ENCODE measurements at regions not wholly inside any gene's neighbourhood (a gene's known extent, or its start where the extent isn't known, plus 50 kb on each side); places are given as distances from the start of the nearest gene placed in this dataset.

DNA sequence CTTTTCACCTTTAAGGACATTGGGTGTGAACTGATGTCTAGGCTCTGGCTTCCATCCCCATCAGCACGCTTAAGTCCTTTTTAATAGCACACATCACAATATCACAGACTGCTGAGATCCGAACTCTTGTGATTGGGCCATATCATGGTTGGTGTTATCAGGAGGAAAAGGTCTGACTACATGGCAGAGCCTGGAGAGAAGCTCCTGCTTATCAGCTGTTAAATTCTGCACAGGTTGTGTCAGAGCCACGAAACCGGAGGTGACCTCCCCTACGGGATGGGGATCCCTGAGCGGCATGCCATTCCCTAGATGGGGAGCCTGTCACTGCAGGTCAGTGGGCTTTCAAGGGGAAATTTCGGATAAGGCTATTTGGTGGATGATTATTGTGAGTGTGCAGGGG lies 182.4 kb downstream of the INHBA start:
- DNase-seq, result no peak

- no peak for DNase-seq
These were observed 185.1 kb downstream of the INHBA start for GRCh38 chr7:41517771-41518170.

GRCh38 chr7:41508755-41509154 lies 194.1 kb downstream of the INHBA start:
- no peak for DNase-seq

GRCh38 chr7:41507686-41508268 lies 195.1 kb downstream of the INHBA start:
- no peak for DNase-seq

GRCh38 chr7:41504214-41504980 lies 198.5 kb downstream of the INHBA start:
- DNase-seq, result no peak

- DNase-seq, result no peak
These were observed 199.5 kb downstream of the INHBA start for GRCh38 chr7:41503438-41503837.

- no peak for DNase-seq
These were observed 201.4 kb downstream of the INHBA start for GRCh38 chr7:41501466-41501865.

DNA sequence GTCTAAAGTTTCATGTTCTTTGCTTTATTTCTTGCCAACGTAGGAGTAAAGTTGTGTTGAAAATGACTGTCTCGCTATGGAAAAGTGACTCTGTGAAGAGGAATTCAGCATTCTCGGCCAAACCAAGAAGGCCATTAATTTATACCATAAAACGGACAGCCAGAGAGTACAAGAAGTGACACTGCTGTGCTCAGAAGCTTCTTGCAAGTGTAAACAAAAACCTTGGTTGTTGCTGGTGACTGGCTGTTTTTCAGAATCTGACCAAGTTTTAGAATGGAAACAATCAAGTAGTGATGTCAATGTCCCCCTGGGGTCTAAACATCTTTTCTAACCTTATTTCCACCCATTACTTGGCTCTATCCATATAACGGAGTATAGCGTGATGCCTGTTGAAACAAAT lies 201.9 kb downstream of the INHBA start:
- no peak for DNase-seq

DNA sequence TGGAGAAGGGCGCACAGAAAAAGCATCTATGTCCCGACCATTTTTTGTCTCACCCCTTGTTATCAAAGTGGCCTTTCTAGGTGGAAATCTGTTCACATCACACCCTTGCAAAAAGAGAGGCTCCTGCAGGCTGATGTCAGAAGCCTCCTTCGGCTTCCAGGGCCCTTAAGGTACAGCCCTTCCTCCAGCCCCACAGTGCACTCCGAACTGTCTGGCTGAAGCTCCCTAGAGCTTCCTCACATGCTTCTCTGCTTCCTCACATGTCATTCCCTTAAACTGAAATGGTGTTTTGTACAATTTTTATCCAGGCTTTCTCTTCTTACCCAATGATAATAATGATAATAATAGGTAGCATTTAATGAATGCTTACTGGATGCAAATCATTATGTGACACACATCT lies 210.3 kb downstream of the INHBA start:
- no peak for DNase-seq

- DNase-seq, result no peak
These were observed 210.9 kb downstream of the INHBA start for GRCh38 chr7:41491883-41492471.

DNA sequence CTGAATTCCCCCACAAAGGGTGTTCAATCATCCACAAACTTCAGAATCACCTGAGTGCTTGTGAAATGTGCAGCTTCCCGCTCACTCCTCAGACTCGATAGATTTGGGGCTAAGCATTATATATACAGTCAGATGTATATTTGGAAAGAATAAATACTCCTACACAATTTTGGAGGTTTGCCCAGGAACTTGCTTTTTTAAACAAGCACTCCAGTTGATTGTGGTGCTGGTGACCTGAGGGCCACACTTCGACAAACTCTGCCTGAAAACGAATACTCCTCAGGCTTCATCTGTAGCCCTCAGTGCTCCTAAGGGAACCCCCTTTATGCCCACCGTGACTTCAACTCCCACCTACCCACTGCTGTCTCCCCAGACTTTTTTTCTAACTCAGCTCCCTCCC lies 211.6 kb downstream of the INHBA start:
- no peak for DNase-seq

GRCh38 chr7:41489885-41490284 lies 213.0 kb downstream of the INHBA start:
- DNase-seq, result no peak

DNA sequence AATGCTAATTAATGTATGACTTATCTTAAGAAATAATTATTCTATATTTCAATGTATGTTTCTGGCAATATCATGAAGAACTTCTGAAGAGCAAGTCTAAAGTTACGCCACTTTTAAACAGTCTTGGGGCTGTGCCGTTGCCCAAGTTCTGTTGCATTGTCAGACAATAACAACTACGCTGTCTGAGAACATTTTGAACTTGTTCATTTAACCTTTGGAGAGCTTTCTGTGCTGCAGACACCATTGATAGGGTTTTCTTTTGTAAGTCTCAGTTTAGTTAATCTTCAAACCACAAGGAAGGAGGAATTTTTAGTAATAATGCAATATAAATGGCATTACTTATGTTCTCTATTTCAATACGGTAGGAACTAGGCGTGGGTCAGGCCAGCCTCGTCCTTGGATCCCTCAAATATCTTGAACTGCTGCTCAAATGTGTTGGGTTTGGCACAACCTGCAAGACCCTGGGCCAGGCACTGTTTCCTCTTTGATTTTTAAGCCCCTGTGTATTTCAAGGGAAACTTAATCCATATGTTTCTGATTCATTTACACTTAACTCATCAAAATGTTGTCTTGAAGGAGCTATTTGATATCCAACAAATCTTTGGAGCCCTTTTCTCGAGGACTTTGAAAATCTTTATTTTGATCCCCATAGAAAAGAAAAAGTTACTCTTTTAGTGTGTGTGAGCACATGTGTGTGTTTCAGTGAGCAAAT lies 215.5 kb downstream of the INHBA start:
- DNase-seq, result no peak

DNA sequence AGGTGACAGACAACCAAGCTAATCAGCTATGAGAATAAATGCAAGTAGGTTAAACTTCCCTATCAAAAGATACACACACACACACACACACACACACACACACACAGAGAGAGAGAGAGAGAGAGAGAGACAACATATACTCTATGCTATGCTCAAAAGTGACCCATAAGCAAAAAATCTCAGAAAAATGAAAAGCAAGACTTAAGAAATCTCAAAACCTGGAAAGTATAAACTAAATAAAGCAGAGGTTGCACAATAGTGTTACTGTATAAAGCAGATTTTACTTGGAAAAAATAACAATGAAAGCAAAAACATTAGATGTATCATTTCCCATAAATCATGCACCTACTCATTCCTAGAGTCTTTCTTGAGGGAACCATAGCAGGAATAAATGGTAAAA lies 221.5 kb downstream of the INHBA start:
- DNase-seq, result no peak

DNA sequence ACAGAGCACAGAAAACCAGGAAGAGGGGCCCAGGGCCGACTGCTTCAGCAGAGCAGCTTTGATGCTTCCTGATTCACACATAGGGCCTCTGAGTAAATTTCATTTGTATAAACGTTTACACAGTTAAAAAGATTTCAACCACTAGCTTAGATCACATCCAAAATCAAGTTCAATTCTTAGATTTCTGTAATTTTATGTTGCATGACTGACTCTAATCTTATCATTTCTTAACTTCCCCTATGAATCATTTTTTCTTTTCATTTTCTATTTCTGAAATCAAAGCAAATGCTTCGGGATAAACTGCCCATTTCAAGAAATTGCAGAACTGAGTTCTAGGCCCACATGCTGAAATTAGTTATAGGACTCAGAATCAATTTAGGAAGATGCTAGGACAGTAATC lies 224.7 kb downstream of the INHBA start:
- no peak for DNase-seq

- DNase-seq, result no peak
These were observed 226.5 kb downstream of the INHBA start for GRCh38 chr7:41476460-41476803.

DNA sequence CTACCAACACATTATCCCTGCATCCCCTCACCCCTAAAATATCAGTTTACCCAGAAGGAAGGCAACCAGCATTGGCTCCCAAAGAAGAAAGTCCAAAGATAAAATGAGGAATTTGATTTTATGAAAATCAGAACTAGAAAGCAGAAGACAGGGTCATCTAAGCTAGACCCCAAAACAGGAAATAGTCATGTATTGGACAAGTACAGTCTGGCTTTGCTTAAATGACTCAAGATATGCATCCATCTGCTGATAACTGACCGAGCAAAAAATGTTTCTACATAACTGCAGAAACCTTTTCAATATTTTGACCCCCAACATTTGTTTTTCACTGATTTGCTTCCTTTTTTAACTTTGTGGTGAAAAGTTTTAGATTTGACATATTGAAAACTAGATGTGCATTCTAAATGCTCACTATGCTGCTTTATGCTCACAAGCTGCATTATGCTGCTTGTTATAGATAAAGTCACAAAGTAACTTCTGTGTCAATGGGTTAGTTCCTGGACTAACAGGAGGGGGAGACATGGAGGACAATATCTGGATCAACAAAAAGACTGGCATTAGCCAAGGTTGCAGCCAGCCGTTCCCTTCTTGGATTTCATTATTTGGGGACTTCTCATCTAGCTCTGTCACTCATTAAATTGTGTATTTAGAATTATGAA lies 227.0 kb downstream of the INHBA start:
- no peak for DNase-seq

- no peak for DNase-seq
These were observed 230.3 kb downstream of the INHBA start for GRCh38 chr7:41472427-41473125.

GRCh38 chr7:41470081-41470480 lies 232.8 kb downstream of the INHBA start:
- no peak for DNase-seq

DNA sequence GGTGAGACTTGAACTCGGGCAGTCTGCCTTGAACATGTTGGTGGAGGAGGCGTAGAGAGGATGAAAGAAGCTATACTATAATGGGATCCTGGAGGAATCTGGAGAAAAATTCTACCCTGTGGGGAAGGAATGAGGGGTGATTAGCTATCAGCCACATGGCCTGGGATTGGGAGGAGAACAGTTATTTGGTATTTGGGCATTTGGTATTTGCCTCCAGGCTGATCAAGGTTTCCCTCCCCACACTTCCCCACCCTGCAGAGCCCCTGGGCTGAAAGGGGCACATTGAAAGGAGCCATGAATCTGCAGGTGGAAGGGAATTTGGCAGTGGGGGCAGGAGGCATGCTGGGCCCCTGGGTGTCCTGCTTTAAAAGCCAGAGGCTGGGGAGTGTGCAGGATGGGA lies 235.3 kb downstream of the INHBA start:
- no peak for DNase-seq

GRCh38 chr7:41466760-41467384 lies 236.0 kb downstream of the INHBA start:
- no peak for DNase-seq

DNA sequence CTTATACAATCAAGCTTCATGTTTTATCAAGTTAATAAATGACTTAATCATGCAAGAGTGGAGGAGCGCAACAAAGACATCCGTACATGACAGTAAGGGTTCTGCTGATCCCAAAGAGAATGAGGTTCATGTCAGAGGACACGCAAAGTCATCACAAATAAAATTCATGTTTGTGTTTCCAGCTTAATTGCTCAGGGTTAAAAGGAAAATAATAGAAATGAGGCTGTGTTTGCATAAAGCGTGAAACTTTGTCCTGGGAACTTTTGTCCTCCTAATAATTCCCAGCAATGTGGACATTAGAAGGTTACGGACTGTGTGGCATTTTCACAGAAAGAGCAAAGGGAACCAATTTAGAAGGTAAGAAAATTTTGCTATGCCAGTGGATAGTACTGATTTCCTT lies 237.3 kb downstream of the INHBA start:
- no peak for DNase-seq

Measured in bone marrow (tissue), 2 donors.